H9 (cell line): ENCODE measurements at regions not wholly inside any gene's neighbourhood (a gene's known extent, or its start where the extent isn't known, plus 50 kb on each side); places are given as distances from the start of the nearest gene placed in this dataset.

Experiments
- DNase-seq: peaks from one replicate; pipeline ENCODE4 v3.0.0-alpha.2; 2017
- H2AFZ ChIP-seq: one replicate; pipeline ENCODE4 v1.6.1; 2013; ENCODE audit warnings: mild to moderate bottlenecking, low read length, control low read depth, moderate library complexity
- H2AK5ac ChIP-seq: 2 replicates; pipeline ENCODE4 v1.6.1; 2013; ENCODE audit warnings: low read length, control low read depth, mixed read lengths; ENCODE audit not compliant: insufficient read length
- H2BK120ac ChIP-seq: one replicate; pipeline ENCODE4 v1.6.1; 2013; ENCODE audit warnings: low read depth, mild to moderate bottlenecking, low read length, control low read depth, inconsistent platforms; ENCODE audit not compliant: poor library complexity, severe bottlenecking
- H2BK12ac ChIP-seq: 2 replicates; pipeline ENCODE4 v1.6.1; 2013; ENCODE audit warnings: low read length, control low read depth, mixed read lengths, low read depth; ENCODE audit not compliant: insufficient read length
- H2BK15ac ChIP-seq: 2 replicates; pipeline ENCODE4 v1.6.1; 2013; ENCODE audit warnings: low read depth, low read length, control low read depth
- H2BK20ac ChIP-seq: one replicate; pipeline ENCODE4 v1.6.1; 2013; ENCODE audit warnings: low read depth, mild to moderate bottlenecking, low read length, control low read depth, inconsistent platforms; ENCODE audit not compliant: poor library complexity, severe bottlenecking
- H2BK5ac ChIP-seq: 2 replicates; pipeline ENCODE4 v1.6.1; 2013; ENCODE audit warnings: low read length, control low read depth, mixed read lengths; ENCODE audit not compliant: insufficient read length
- H3K14ac ChIP-seq: 2 replicates; pipeline ENCODE4 v1.6.1; 2013; ENCODE audit warnings: low read length, control low read depth; ENCODE audit not compliant: insufficient read depth
- H3K18ac ChIP-seq: 2 replicates; pipeline ENCODE4 v1.6.1; 2013; ENCODE audit warnings: low read depth, mild to moderate bottlenecking, mixed read lengths, low read length, control low read depth; ENCODE audit not compliant: insufficient read length
- H3K23ac ChIP-seq: 2 replicates; pipeline ENCODE4 v1.6.1; 2013; ENCODE audit warnings: low read length, control low read depth, mixed read lengths, low read depth; ENCODE audit not compliant: insufficient read length
- H3K23me2 ChIP-seq: 2 replicates; pipeline ENCODE4 v1.6.1; 2013; ENCODE audit warnings: low read depth, mild to moderate bottlenecking, mixed read lengths, low read length, control low read depth; ENCODE audit not compliant: insufficient read length, poor library complexity, severe bottlenecking
- H3K27ac ChIP-seq: 2 replicates; pipeline ENCODE4 v1.5.1; 2013; ENCODE audit warnings: low read length, control low read depth, mixed read lengths, low read depth; ENCODE audit not compliant: insufficient read length
- H3K27me3 ChIP-seq: 2 replicates; pipeline ENCODE4 v1.6.1; 2013; ENCODE audit warnings: low read length, control low read depth, inconsistent platforms; ENCODE audit not compliant: insufficient read depth
- H3K4ac ChIP-seq: 2 replicates; pipeline ENCODE4 v1.6.1; 2013; ENCODE audit warnings: low read depth, mild to moderate bottlenecking, control low read depth, inconsistent platforms, low read length, moderate library complexity
- H3K4me1 ChIP-seq: 2 replicates; pipeline ENCODE4 v1.6.1; 2013; ENCODE audit warnings: low read length, control low read depth, inconsistent platforms; ENCODE audit not compliant: insufficient read depth
- H3K4me2 ChIP-seq: 2 replicates; pipeline ENCODE4 v1.6.1; 2013; ENCODE audit warnings: low read length, control low read depth, mixed read lengths; ENCODE audit not compliant: insufficient read length, insufficient read depth
- H3K56ac ChIP-seq: 2 replicates; pipeline ENCODE4 v1.6.1; 2013; ENCODE audit warnings: low read depth, mild to moderate bottlenecking, mixed read lengths, low read length, control low read depth; ENCODE audit not compliant: insufficient read length
- H3K79me1 ChIP-seq: 2 replicates; pipeline ENCODE4 v1.6.1; 2013; ENCODE audit warnings: low read depth, mild to moderate bottlenecking, moderate library complexity, low read length, control low read depth, inconsistent platforms; ENCODE audit not compliant: insufficient read depth, poor library complexity, severe bottlenecking
- H3K79me2 ChIP-seq: 2 replicates; pipeline ENCODE4 v1.6.1; 2013; ENCODE audit warnings: low read length, control low read depth, inconsistent platforms; ENCODE audit not compliant: insufficient read depth
- H3K9ac ChIP-seq: 2 replicates; pipeline ENCODE4 v1.6.1; 2013; ENCODE audit warnings: low read length, control low read depth, mixed read lengths; ENCODE audit not compliant: insufficient read length; ENCODE audit errors: extremely low read depth
- H3K9me3 ChIP-seq: one replicate; pipeline ENCODE4 v1.6.1; 2013; ENCODE audit warnings: low read depth, low read length, inconsistent platforms; ENCODE audit not compliant: control insufficient read depth
- H3T11ph ChIP-seq: one replicate; pipeline ENCODE4 v1.6.1; 2013; ENCODE audit warnings: mild to moderate bottlenecking, low read length, control low read depth, inconsistent platforms
- H4K20me1 ChIP-seq: one replicate; pipeline ENCODE4 v1.6.1; 2013; ENCODE audit not compliant: control insufficient read depth, insufficient read length, insufficient read depth
- H4K5ac ChIP-seq: 2 replicates; pipeline ENCODE4 v1.6.1; 2013; ENCODE audit warnings: low read depth, mild to moderate bottlenecking, mixed read lengths, low read length, control low read depth; ENCODE audit not compliant: insufficient read length
- H4K8ac ChIP-seq: replicated peaks from 2 replicates; pipeline ENCODE4 v1.6.1; 2013; ENCODE audit warnings: low read length, control low read depth, mixed read lengths, low read depth; ENCODE audit not compliant: insufficient read length
- H4K91ac ChIP-seq: 2 replicates; pipeline ENCODE4 v1.6.1; 2013; ENCODE audit warnings: low read depth, mild to moderate bottlenecking, moderate library complexity, mixed read lengths, low read length, control low read depth; ENCODE audit not compliant: insufficient read length
- H3K27ac Mint-ChIP-seq, 3 experiments: 2 replicates in 2 of 3; 3 replicates in 1 of 3; pipeline ENCODE4 v1.8.0; 2020 to 2021; ENCODE audit warnings: mixed read lengths in 3 of 3, mild to moderate bottlenecking in 1 of 3, moderate library complexity in 1 of 3
- H3K27me3 Mint-ChIP-seq: 2 replicates; pipeline ENCODE4 v1.8.0; 2021; ENCODE audit warnings: low read depth, mild to moderate bottlenecking, moderate library complexity, mixed read lengths
- H3K36me3 Mint-ChIP-seq, 3 experiments: 2 replicates in 2 of 3; 3 replicates in 1 of 3; pipeline ENCODE4 v1.8.0; 2020 to 2021; ENCODE audit warnings: low read depth in 3 of 3, mixed read lengths in 3 of 3; ENCODE audit not compliant: insufficient read depth in 1 of 3
- H3K4me1 Mint-ChIP-seq, 2 experiments: 2 replicates each; pipeline ENCODE4 v1.8.0; 2020; ENCODE audit warnings: mixed read lengths in 2 of 2
- H3K4me3 Mint-ChIP-seq, 2 experiments: 2 replicates in 1 of 2; 3 replicates in 1 of 2; pipeline ENCODE4 v1.8.0; 2020 to 2021; ENCODE audit warnings: mild to moderate bottlenecking in 2 of 2, mixed read lengths in 2 of 2, moderate library complexity in 1 of 2
- H3K9me3 Mint-ChIP-seq, 2 experiments: 2 replicates in 1 of 2; 3 replicates in 1 of 2; pipeline ENCODE4 v1.8.0; 2020; ENCODE audit warnings: mild to moderate bottlenecking in 2 of 2, mixed read lengths in 2 of 2, moderate library complexity in 1 of 2
- WGBS: extraction: QIAGEN DNeasy Blood & Tissue Kit; methylation state at CpG from one replicate; pipeline ENCODE4 v1.1.7; 2013; ENCODE audit warnings: missing lambda C conversion rate, low lambda C conversion rate, mixed read lengths; ENCODE audit not compliant: insufficient read length; ENCODE audit errors: extremely low coverage; 5-methylcytosine and 5-hydroxymethylcytosine counted together
- TF ChIP-seq, protein P1 (sequence below): fragments of 200-600 bp; sonication (generic); conservative IDR thresholded peaks from 3 replicates; pipeline ENCODE4 v1.8.0; 2021; ENCODE audit warnings: antibody characterized with exemption, mild to moderate bottlenecking

DNA sequence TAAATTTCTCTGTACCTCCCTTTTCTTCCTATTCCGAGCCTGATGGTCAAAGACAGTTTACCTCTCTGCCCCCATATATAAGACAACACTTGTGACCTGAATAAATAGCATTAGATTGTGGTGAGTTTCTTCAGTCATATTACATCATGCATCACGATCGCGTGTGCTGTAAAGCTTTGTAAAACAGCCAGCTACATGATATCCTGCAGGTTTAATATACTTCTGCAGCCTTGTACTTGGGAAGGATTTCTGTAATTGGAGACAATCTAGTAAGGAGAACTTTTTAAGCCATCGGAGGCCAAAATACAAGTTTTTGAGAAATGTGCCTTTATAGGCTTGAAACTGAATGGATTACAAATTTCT, 711.8 kb upstream of the WWC1 start:
- Mint-ChIP-seq H3K27ac (no peak overlapping the region), H3K36me3 (no peaks in the 10 kb centered on the region), H3K9me3 (no peaks in the 10 kb centered on the region; a peak in 2 of 5 replicates), H3K4me1 (peaks cover 29 to 34% of the 10 kb centered on the region in 2 experiments), H3K27me3 (peaks cover 12% of the 10 kb centered on the region), H3K4me3 (no peak overlapping the region)
- H4K20me1 ChIP-seq: no peaks in the 10 kb centered on the region
- no peak overlapping the region for H3K27ac ChIP-seq
- no peaks in the 10 kb centered on the region for H3K79me2 ChIP-seq
- no peaks in the 10 kb centered on the region for H3K9me3 ChIP-seq
- H3K9ac ChIP-seq: no peak overlapping the region
- H2BK12ac ChIP-seq: no peak overlapping the region
- H4K91ac ChIP-seq: no peak overlapping the region
- H3K79me1 ChIP-seq: no peaks in the 10 kb centered on the region
- H3K4ac ChIP-seq: no peak overlapping the region
- no peak overlapping the region for H2AFZ ChIP-seq
- no CpG with 5 or more reads among the region's 5 CpGs for WGBS
- H3K56ac ChIP-seq: no peak overlapping the region
- H3T11ph ChIP-seq: no peak overlapping the region
- H4K8ac ChIP-seq: no peak overlapping the region
- H3K14ac ChIP-seq: no peak overlapping the region
- no peak overlapping the region for H3K4me2 ChIP-seq
- no peak overlapping the region for H2AK5ac ChIP-seq
- no peak overlapping the region for H2BK5ac ChIP-seq
- H3K4me1 ChIP-seq: peaks cover 3% of the 10 kb centered on the region; the same call in 1 of the 2 replicates
- H3K23me2 ChIP-seq: no peaks in the 10 kb centered on the region
- TF ChIP-seq, protein P1, sequence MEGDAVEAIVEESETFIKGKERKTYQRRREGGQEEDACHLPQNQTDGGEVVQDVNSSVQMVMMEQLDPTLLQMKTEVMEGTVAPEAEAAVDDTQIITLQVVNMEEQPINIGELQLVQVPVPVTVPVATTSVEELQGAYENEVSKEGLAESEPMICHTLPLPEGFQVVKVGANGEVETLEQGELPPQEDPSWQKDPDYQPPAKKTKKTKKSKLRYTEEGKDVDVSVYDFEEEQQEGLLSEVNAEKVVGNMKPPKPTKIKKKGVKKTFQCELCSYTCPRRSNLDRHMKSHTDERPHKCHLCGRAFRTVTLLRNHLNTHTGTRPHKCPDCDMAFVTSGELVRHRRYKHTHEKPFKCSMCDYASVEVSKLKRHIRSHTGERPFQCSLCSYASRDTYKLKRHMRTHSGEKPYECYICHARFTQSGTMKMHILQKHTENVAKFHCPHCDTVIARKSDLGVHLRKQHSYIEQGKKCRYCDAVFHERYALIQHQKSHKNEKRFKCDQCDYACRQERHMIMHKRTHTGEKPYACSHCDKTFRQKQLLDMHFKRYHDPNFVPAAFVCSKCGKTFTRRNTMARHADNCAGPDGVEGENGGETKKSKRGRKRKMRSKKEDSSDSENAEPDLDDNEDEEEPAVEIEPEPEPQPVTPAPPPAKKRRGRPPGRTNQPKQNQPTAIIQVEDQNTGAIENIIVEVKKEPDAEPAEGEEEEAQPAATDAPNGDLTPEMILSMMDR: no peak
- H2BK120ac ChIP-seq: no peak overlapping the region
- no peak overlapping the region for H4K5ac ChIP-seq
- H3K18ac ChIP-seq: no peak overlapping the region
- H2BK15ac ChIP-seq: no peak overlapping the region
- H2BK20ac ChIP-seq: no peak overlapping the region
- no peaks in the 10 kb centered on the region for H3K27me3 ChIP-seq
- DNase-seq: no peak
- H3K23ac ChIP-seq: no peak overlapping the region
